Body of pancreas (tissue), 4 donors: ENCODE measurements at regions not wholly inside any gene's neighbourhood (a gene's known extent, or its start where the extent isn't known, plus 50 kb on each side); places are given as distances from the start of the nearest gene placed in this dataset.

Experiments used
- ATAC-seq: fragments of 150-250 bp; one replicate; pipeline ENCODE4 v1.9.1; 2016
- DNase-seq, 4 donors: peaks; one replicate each; pipeline ENCODE4 v3.0.0-alpha.2; 2019
- H3K27ac ChIP-seq, 4 donors: fragments of 200-600 bp; sonication (generic); 1 replicate in 3 of 4; 2 replicates in 1 of 4; pipeline versions ENCODE4 v1.5.1 to v1.6.1; 2016 to 2019; ENCODE audit warnings: mild to moderate bottlenecking in 1 of 4, mixed read lengths in 1 of 4, moderate library complexity in 1 of 4
- H3K27me3 ChIP-seq, 2 donors: fragments of 200-600 bp; sonication (generic); one replicate each; pipeline ENCODE4 v1.6.0; 2016; ENCODE audit warnings: mild to moderate bottlenecking in 1 of 2
- H3K36me3 ChIP-seq, 2 donors: fragments of 200-600 bp; sonication (generic); replicated peaks in 1 of 2; 2 replicates each; pipeline ENCODE4 v1.5.1; 2016; ENCODE audit warnings: low read depth in 2 of 2; ENCODE audit not compliant: insufficient read depth in 1 of 2
- H3K4me1 ChIP-seq: fragments of 200-600 bp; sonication (generic); one replicate; pipeline ENCODE4 v1.6.0; 2016
- H3K4me3 ChIP-seq, 2 donors: fragments of 200-600 bp; sonication (generic); 1 replicate in 1 of 2; 2 replicates in 1 of 2; pipeline ENCODE4 v1.5.1; 2016 to 2019
- H3K9me3 ChIP-seq, 3 donors: fragments of 200-600 bp; sonication (generic); 1 replicate in 2 of 3; 2 replicates in 1 of 3; pipeline ENCODE4 v1.5.1; 2016
- POLR2A ChIP-seq, 3 donors: fragments of 450-650 bp; IDR thresholded peaks; one replicate each; pipeline ENCODE4 v1.6.1; 2016; ENCODE audit warnings: antibody characterized with exemption in 3 of 3, mild to moderate bottlenecking in 2 of 3
- WGBS, 2 donors: methylation state at CpG; one replicate each; pipeline ENCODE4 v1.1.5; 2017; 5-methylcytosine and 5-hydroxymethylcytosine counted together
- intact Hi-C: fragments of 100-400 bp; cut with DNase I; formaldehyde crosslinking; loops from one replicate; pipeline ENCODE4 v1.15.1; 2023
- TF ChIP-seq, protein P1 (sequence below), 7 experiments: fragments of 450-650 bp in 4 of 7; fragments of 200-600 bp in 3 of 7; sonication (generic) in 3 of 7; IDR thresholded peaks; one replicate each; pipeline ENCODE4 v1.5.1; 2016 to 2019; ENCODE audit warnings: antibody characterized with exemption in 7 of 7

DNA sequence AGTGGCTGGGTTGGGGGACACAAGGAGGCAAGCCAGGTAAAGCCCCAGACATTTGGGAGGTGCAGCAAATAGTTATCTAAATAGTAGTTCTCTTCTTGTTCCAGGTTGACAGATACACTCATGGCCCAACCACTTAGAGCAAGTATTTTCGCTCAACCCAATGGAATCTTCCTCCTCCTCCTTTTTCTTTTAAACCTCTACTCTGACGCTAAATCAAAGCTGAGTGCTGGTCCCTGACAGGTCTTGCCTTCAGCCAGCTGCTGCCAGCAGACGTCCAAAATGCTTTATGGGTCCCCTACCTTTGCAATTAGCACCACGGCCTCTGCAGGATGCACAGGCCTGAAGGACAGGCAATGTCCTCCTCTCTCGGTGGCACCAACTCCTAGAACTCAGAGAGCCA is 558.5 kb downstream of the MIAT start:
- ATAC-seq = no peak
- no peak for DNase-seq
- no peaks in the 10 kb centered on the region for H3K9me3 ChIP-seq
- H3K27ac ChIP-seq = no peak overlapping the region
- no peaks in the 10 kb centered on the region for H3K27me3 ChIP-seq
- TF ChIP-seq, protein P1, sequence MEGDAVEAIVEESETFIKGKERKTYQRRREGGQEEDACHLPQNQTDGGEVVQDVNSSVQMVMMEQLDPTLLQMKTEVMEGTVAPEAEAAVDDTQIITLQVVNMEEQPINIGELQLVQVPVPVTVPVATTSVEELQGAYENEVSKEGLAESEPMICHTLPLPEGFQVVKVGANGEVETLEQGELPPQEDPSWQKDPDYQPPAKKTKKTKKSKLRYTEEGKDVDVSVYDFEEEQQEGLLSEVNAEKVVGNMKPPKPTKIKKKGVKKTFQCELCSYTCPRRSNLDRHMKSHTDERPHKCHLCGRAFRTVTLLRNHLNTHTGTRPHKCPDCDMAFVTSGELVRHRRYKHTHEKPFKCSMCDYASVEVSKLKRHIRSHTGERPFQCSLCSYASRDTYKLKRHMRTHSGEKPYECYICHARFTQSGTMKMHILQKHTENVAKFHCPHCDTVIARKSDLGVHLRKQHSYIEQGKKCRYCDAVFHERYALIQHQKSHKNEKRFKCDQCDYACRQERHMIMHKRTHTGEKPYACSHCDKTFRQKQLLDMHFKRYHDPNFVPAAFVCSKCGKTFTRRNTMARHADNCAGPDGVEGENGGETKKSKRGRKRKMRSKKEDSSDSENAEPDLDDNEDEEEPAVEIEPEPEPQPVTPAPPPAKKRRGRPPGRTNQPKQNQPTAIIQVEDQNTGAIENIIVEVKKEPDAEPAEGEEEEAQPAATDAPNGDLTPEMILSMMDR (IDR thresholded peaks at IDR 0.05) = no peak
- TF ChIP-seq POLR2A (IDR thresholded peaks at IDR 0.05) = no peak
- 72 to 73% methylated on average over 5 of the region's 5 CpGs for WGBS, 2 donors
- no peak overlapping the region for H3K4me3 ChIP-seq
- intact Hi-C loops = no loop called here
- peaks cover 13% of the 10 kb centered on the region for H3K4me1 ChIP-seq
- no peaks in the 10 kb centered on the region for H3K36me3 ChIP-seq

DNA sequence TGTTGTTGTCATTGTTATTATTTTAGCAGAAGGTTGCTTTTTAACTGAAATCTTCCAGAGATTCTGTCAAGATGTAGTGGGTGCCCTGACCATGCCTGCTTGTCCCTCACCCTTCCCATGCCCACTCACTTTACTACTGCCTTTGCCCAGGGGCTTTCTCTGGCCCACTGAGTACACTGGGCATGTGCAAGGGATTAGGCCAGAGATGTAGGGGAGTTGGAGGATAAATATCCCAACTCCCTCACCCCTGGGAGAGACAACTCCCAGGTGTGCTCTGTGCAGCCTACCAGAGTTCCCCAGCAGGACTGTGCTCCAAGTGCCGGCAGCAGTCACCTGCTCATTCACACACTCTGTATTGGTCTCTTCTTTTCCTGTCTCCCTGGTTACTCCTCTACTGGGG is 559.1 kb downstream of the MIAT start:
- TF ChIP-seq, protein P1 (IDR thresholded peaks at IDR 0.05) = no peak
- no peak for TF ChIP-seq POLR2A (IDR thresholded peaks at IDR 0.05)
- Histone ChIP-seq H3K27me3 (no peaks in the 10 kb centered on the region), H3K9me3 (no peaks in the 10 kb centered on the region), H3K36me3 (no peaks in the 10 kb centered on the region), H3K4me3 (no peak overlapping the region), H3K27ac (no peak overlapping the region), H3K4me1 (peaks cover 13% of the 10 kb centered on the region)
- intact Hi-C loops = no loop called here
- WGBS, 2 donors = 75 to 91% methylated on average over 1 of the region's 1 CpG
- ATAC-seq (no peak), DNase-seq (no peak)

DNA sequence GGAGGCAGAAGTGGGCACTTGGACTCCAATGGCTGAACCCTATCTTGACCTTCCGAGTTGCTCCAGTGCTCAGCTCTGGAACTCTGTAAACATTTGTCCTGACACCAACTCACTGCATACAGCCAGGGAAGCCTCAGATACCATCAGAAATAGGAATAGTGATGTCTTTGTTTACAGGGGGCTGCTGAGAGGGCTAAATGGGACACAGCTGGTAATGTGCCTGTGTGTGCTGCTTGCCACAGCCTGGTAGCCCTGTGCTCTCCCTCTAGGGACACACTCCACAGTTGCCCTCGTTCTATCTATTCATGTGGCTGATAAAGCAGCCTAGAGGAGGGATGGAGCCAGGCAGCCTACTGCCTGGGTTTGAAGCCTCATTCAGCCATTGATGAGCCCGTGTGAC is 559.8 kb downstream of the MIAT start:
- H3K9me3 ChIP-seq = no peaks in the 10 kb centered on the region
- ATAC-seq (no peak), DNase-seq (no peak)
- H3K4me3 ChIP-seq = no peak overlapping the region
- intact Hi-C loops = no loop called here
- H3K27me3 ChIP-seq = no peaks in the 10 kb centered on the region
- H3K4me1 ChIP-seq = peaks cover 11% of the 10 kb centered on the region
- no peaks in the 10 kb centered on the region for H3K36me3 ChIP-seq
- 49 to 67% methylated on average over 3 of the region's 3 CpGs for WGBS, 2 donors
- no peak overlapping the region for H3K27ac ChIP-seq
- no peak for TF ChIP-seq POLR2A (IDR thresholded peaks at IDR 0.05)

DNA sequence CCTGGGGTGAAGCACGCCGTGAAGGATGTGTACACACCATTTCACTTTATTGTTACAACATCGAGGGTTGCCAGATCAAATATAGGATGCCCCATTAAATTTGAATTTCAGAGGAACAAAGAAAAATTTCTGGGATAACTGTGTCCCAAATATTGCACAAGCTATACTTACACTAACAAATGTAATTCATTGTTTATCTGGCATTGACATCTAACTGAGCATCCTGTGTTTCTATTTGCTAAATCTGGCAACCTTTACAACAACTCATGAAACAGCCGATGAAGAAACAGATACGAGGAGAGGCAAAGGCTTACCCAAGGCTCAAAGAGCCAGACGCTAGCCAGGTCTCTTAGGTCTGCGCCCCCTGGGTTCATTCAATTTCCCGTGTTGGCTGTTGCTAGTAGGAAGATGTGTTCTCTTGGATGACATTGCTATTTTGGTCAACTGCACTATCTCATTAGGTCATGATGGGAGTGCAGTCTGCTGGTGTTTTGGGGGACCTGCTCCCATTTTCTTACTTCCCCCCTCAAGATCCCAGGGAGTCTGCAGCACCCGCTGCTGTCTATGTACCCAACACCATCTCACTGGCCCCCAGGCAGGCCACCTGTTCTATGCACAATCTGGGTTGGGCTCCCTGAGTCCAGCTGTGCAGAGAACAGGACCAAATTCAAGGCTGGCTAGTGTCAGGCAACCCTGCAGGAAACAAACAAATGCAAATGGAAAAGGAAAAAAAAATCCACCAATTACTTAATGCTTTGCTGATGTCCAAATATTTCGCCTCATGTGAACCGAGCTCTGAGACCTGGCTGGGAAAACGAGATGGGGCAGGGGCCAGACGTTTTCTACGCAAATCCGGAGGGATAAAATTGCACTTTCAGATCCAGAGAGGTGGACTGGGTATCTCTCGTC is 560.9 kb downstream of the MIAT start:
- peak; percentile 19 for ATAC-seq
- intact Hi-C loops = no loop called here
- H3K4me3 ChIP-seq = no peak overlapping the region
- DNase-seq = no peak
- H3K4me1 ChIP-seq = no peaks in the 10 kb centered on the region
- WGBS, 2 donors = 73 to 79% methylated on average over 16 of the region's 16 CpGs
- H3K27me3 ChIP-seq = no peaks in the 10 kb centered on the region
- TF ChIP-seq, protein P1 (IDR thresholded peaks at IDR 0.05) = no peak
- no peak for TF ChIP-seq POLR2A (IDR thresholded peaks at IDR 0.05)
- no peaks in the 10 kb centered on the region for H3K36me3 ChIP-seq
- H3K9me3 ChIP-seq = no peaks in the 10 kb centered on the region
- no peak overlapping the region for H3K27ac ChIP-seq

DNA sequence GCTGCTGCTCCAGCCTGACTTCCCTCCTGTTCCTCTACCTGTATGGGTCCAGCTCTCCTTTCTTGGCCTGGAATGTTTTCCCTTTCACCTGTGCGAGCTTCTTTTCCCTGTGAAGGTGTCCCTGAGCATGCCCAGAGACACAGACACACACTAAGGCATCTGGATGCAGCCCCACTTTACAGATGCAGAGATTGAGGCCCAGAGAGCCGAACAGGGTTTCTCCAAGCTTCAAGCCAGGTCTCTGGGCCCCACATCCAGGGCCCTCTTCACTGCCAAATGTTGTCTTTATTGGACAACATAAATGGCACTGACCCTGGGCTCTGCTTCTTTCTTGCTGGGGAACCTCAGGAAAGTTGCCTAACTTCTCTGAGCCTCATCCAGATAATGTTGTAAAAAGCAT is 561.6 kb downstream of the MIAT start:
- ATAC-seq (no peak), DNase-seq (no peak)
- H3K9me3 ChIP-seq = no peaks in the 10 kb centered on the region
- intact Hi-C loops = no loop called here
- WGBS, 2 donors = 61 to 80% methylated on average over 2 of the region's 2 CpGs
- TF ChIP-seq POLR2A (IDR thresholded peaks at IDR 0.05) = no peak
- TF ChIP-seq, protein P1 (IDR thresholded peaks at IDR 0.05) = no peak
- no peak overlapping the region for H3K27ac ChIP-seq
- no peak overlapping the region for H3K4me3 ChIP-seq
- no peaks in the 10 kb centered on the region for H3K4me1 ChIP-seq
- no peaks in the 10 kb centered on the region for H3K27me3 ChIP-seq
- H3K36me3 ChIP-seq = no peaks in the 10 kb centered on the region
